Glomerular endothelial cell (primary cell): ENCODE measurements at regions not wholly inside any gene's neighbourhood (a gene's known extent, or its start where the extent isn't known, plus 50 kb on each side); places are given as distances from the start of the nearest gene placed in this dataset.
"Not testable (repeated sequence)": the region's sequence is repeated elsewhere in the genome, so short reads cannot be mapped to it uniquely, and the experiment has no call there.

Experiments
- DNase-seq: peaks from one replicate; pipeline ENCODE4 v3.0.0-alpha.2; 2011; ENCODE audit warnings: low read depth, low spot score; ENCODE audit errors: extremely low read depth

DNA sequence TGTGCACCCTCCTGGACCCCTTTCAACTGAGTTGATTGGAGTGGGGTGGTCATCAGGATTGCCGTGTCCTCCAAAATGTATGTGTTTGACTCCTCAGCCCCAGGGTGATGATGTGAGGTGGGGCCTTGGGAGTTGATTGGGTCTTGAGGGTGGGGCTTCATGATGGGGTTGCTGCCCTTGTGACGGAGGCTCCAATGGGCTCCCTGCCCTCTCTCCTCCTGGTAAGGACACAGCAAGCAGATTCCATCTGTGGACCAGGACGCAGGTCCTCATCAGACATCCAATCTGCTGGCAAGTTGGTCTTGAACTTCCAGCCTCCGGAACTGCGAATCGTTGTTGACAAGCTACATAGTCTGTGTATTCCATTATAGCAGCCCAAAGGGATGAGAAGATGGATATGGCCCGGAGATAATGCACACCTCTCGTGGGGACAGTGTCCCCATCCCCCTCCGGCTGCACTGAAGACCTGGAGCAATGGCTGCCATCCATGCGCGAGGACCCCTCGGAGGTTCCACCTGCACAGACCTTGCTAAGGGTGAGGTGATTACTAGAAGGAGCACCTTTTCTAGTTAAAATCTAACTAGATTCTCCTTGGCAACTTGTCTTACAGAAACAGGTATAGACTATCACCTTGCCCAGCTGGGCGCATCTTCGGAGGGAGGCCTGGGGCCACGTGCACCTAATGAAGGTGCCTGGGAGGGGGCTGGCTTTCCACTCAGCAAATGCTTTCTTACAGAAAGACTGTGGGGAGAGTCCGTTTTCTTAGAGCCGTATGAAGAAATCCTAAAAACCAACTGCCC is 75.7 kb upstream of the IRX4 start:
- no peak for DNase-seq

DNA sequence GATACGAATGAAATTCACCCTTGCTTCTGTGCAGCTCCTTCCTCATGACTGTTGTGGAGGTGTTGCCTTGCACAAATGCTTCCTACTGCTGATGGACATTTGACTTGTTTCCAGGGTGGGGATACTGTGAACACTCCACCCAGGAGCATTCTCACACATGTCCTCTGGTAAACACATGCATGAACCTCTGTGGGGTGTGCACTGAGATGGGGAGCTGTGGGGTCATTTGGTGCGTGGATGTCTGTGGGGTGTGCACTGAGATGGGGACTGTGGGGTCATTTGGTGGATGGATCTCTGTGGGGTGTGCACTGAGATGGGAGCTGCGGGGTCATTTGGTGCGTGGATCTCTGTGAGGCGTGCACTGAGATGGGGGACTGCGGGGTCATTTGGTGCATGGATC is 72.9 kb upstream of the IRX4 start:
- DNase-seq, result no peak

DNA sequence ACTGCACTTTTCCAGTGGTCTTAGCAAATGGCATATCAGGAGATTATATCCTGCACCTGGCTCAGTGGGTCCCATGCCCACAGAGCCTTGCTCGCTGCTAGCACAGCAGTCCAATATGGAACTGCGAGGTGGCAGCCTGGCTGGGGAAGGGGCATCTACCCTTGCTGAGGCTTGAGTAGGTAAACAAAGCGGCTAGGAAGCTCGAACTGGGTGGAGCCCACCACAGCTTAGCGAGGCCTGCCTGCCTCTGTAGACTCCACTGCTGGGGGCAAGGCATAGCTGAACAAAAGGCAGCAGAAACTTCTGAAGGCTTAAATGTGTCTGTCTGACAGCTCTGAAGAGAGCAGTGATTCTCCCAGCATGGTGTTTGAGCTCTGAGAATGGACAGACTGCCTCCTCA is 71.0 kb upstream of the IRX4 start:
- DNase-seq, result not testable (repeated sequence)

DNA sequence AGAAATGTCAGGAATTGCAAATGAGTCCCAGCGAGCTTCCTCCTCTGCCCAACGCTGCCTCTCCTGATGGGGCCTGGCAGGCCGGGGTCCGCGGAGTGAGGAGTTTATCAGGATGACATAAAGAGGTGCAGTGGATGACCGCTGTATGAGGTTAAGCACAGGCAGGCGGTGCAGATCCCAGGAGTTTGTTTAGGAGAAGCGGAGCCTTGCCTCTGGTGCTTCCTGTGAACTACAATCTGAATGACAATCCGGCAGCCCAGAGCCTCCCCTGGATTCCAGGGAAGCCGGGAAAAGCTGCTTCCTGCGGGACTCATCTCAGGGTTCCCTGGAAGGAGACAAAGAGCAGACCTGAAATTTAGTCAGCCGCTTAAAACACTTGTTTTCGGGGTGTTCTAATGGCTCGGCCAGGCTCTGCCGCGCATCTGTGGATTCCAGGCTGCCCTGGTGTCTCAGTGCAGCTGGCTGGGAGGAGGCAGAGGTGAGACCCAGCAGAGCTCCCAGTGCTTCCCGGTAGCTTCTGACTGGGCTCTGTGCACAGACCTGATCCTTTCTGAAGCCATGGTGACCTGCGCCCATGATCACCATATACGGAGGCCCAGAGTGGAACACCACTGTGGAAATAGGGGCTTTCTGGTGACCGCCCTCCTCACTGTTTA is 69.8 kb upstream of the IRX4 start:
- DNase-seq, result no peak

DNA sequence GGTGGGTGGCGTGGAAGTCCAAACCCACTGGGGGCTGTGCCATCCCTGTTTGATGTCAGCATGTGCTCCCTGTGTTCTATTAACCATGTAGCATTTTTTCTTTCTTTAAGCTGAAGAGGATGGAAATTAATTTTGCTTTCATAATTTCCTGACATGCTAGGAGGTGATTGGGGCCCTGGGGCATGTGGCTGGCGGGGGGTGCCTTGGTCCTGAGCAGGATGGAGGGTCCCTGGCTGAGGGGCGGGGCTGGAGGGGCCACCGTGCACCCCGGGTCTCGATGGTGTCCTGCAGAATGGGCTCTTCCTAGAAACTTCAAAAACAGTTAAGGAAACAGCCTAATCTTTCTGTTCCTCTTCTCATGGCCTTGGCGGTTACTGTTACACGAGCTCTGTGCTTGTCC is 69.3 kb upstream of the IRX4 start:
- DNase-seq, result no peak

DNA sequence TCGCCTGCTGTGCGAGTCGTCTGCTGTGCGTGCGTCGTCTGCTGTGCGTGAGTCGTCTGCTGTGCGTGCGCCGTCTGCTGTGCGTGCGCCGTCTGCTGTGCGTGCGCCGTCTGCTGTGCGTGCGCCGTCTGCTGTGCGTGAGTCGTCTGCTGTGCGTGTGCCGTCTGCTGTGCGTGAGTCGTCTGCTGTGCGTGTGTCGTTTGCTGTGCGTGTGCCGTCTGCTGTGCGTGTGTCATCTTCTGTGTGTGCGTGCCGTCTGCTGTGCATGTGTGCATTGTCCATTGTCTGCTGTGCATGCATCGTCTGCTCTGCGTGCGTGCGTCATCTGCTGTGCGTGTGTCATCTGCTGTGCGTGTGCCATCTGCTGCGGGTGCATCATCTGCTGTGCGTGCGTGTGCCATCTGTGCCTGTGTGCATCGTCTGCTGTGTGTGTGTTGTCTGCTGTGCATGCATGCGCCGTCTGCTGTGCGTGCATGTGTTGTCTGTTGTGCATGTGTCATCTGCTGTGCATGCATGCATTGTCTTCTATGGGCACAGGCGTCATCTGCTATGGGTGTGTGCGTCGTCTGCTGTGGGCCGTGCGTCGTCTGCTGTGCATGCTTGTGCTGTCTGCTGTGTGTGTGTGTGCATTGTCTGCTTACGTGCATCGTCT is 68.6 kb upstream of the IRX4 start:
- DNase-seq, result no peak

DNA sequence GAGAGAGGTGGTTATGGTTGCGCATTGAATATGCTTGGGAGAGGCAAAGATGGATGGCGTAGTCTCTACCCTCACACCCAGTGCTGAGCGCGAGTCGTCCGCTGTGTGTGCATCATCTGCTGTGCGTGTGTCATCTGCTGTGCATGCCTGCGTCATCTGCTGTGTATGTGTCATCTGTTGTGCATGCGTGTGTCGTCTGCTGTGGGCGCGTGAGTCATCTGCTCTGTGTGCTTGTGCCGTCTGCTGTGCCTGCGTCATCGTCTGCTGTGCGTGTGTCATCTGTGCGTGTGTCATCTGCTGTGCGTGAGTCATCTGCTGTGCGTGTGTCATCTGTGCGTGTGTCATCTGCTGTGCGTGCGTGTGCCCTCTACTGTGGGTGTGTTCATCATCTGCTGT is 68.0 kb upstream of the IRX4 start:
- no peak for DNase-seq

DNA sequence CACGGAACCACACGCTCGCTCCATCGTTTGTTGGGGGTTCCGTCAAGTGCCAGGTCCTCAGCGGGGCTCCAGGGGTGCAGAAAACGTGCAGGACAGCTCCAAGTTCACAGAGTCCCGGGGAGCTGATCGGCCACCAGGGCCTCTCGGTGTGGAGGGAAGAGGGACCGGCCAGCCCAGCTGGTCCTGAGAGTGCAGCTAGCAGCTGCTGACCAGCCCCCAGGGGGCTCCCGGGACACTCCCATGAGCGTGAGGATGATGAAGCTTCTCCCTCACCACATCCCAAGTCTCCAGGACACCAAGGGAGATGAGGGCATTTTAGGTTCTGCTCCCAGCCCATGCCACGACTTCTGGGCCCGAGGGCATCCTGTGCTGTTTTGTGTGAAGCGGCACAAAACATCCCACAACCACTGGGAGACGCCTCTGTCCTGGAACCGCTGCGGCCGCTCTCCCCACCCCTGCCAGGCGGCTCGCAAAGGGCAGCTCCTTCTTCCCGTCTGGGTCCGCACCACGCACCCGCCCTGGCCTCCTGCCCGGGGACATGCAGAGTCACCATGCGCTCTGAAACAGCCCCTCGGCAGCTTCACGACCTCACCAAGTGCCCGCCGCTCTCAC is 67.5 kb upstream of the IRX4 start:
- DNase-seq, result no peak

DNA sequence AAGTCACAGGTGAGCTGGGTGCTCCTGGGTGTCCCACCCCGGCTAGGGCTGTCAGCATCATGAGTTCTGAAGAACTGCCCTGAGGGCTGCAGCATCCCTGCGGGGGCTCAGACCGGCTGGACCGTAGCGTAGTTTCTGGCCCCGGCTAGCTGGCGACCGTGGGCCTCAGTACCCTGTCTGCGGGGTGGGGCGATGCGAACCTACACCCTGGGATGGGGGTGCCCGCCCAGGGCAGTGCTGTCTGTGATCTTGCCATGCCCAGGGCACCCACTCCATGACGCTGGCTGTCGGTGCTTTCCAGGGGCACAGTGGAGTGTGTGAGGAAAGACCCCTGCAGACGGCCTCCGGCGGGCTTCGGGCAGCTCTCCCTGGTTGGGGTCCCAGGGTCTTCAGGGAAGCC is 66.5 kb upstream of the IRX4 start:
- no peak for DNase-seq

DNA sequence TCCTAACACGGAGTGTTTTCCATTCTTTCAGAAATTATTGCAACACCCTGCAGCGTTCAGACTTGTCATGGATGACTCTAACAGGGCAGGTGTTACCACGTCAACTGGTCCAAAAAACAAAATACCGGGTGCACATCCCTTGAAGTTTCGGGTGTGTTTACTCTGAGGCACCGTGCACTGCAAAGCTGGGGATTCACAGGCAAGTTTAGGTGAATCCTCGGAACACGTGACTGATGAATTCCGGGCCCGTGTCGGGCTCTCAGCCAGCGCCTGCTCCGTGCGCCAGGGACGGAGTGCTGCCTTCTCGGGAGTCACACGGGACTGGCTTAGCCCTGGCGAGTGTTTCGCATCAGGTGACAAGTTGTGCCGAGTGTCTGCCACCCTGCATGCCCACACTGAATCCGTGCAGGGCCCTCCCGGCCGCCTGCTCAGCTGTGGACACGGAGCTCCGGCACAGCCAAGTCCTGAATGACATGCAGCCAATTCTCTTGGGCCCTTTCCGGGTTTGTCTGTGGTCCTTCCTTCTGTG is 66.0 kb upstream of the IRX4 start:
- DNase-seq, result no peak

DNA sequence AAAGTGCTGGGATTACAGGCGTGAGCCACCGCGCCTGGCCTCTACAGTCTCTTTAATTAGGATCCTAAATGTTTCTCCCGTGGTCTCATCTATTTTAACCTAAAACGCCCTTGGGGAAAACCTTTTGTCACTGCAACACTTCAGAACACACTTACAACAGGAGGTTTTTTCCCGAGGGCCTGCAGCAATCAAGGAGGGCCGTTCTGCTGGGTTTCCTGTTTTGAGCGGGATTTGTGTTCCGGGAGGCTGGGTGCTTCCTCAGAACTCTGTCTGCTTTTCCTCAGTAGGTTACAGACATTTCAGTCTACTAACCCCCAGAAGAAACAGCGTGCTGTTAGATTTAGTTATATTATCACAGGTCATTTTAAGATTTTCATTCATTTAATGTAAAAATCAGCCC is 65.4 kb upstream of the IRX4 start:
- no peak for DNase-seq

DNA sequence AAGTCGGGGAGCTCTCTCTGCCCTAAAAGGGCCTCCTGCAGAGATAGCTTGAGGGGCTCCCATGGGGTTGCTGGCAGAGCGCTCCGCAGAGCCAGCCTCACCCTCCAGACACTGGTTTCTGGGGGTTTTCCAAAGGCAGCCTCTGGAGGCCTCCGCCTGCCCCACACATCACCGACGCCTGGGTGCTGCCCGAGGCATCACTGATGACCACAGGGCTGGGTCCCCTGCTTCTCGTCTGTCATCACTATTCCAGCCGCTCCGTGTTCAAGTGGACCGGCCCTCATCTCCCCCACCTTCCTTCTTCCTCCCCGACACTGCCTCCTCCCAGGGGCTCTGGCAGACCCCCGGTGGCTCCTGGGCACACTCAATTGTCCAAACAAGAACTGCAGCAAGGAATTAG is 64.1 kb upstream of the IRX4 start:
- DNase-seq, result no peak

DNA sequence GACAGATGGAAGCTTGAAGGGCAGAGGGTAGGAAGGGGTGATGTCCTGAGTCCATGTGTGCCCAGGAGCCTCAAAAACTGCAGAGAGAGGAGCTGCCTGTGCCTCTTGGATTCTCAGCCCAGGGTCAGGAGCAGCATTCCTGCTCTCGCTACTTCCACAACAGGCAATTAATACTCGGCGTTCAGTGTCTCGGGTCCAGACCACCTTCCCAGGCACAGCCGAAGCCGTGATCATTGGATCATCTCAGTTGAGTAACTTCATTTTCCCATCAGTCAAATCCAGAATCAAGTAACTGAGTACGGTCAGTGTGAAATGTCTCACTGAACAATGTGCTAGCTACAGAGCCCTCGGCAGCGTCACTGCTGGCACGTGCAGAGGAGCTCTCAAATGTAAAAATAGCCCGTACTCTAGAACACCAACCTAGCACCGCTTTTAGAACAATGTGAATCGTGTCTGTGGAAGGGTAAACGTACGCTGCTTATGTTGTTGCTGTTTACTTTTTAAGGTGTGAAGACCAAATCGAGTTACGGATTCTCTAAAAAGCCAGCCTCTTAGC is 63.5 kb upstream of the IRX4 start:
- DNase-seq, result no peak

DNA sequence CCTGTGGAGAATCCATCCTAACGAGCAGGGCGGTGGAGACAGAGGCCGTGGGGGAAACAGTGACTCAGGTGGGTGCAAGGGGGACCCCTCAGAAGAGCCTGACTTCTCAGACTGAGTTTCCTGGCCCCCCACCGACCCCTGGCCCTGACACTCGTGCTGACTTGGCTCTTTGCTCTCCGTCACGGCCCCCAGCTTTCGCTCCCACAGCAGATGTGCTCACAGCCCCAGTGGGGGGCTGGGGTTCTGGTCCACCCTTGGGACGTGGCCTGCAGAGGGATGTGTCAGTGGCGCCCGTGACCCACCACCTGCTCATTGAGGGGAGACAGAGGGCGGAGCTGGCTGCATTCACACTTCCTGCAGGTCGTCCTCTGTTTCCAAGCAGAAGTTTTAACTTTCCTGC is 62.9 kb upstream of the IRX4 start:
- DNase-seq, result no peak

DNA sequence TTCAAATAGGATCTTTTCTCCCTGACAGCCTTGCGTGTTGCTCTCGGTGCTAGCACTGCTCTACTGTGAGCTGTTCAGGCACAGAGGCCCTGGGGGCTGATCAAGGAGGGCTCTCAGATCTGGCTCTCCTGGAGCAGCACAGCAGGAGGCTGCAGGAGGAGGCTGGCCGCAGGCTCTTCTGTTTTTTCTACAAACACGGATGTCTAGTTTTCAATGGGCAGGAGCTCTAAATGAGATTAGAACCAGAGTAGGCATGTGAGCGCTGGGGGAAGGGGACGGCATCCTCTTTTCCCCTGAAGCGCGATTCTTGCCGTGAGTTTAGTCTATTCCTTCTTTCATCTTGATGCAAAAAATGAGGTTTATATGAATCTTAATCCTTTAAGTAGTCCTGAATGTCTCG is 61.7 kb upstream of the IRX4 start:
- DNase-seq, result no peak

DNA sequence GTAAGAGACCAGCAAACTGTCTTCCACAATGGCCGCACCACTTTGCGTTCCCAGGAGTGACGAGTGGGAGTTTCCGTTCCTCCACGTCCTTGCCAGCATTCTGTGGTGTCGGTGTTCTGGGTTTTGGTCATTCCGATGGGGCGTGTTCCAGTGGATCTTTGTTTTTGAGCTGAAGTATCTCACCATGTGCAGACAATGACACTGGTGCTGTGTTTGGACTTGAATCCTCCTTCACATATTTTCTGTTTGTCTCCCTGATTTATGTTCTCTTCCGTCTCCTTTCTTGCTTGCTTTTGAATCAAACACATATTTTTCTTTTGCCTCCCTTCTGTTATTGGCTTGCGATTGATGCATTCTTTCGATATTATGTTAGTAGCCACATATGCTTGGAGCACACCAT is 60.8 kb upstream of the IRX4 start:
- DNase-seq, result no peak

DNA sequence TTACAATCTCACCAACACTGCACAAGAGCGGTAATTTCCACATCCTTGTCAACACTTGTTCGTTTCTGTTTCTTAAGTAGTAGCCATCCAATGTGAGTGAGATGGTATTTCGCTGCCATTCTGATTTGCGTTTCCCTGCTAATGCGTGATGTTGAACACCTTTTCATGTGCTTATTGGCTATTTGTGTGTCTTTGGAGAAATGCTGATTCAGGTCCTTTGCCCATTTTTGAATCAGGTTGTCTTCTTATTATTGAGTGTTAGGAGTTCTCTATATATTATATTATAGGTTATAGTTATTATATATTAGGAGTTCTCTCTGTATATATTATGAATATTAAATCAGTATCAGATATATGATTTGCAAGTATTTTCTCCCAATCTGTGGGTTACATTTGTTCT is 59.9 kb upstream of the IRX4 start:
- no peak for DNase-seq

DNA sequence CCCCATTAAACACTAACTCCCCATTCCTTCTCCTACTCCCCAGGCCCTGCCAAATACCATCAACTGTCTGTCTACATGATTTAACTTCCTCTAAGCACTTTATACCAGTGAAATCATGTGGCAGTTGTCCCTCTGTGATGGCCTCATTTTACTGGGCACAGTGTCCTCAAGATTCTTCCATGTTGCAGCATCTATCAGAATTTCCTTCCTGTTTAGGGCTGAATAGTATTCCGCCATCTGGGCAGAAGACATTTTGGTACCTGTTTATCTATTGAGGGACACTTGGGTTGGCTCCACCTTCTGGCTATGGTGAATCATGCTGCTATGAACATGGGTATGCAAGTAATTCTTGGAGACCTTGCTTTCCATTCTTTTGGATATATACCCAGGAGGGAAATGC is 59.4 kb upstream of the IRX4 start:
- no peak for DNase-seq

DNA sequence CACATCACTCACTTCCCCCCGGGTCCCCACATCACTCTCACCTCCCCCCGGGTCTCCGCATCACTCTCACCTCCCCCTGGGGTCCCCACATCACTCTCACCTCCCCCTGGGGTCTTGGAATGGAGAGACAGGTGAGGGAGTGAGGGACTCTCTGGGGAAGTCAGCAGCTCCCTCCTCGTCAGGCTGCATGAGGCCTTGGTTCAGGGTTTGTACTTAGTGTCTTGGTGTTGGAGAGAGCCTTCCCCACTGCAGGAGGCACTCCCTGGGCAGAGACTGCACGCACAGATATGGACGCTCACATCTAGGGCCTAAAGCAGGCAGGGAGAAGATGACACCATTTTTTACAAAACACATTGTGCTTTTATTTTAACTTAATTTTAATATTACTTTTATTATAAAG is 56.5 kb upstream of the IRX4 start:
- no peak for DNase-seq

DNA sequence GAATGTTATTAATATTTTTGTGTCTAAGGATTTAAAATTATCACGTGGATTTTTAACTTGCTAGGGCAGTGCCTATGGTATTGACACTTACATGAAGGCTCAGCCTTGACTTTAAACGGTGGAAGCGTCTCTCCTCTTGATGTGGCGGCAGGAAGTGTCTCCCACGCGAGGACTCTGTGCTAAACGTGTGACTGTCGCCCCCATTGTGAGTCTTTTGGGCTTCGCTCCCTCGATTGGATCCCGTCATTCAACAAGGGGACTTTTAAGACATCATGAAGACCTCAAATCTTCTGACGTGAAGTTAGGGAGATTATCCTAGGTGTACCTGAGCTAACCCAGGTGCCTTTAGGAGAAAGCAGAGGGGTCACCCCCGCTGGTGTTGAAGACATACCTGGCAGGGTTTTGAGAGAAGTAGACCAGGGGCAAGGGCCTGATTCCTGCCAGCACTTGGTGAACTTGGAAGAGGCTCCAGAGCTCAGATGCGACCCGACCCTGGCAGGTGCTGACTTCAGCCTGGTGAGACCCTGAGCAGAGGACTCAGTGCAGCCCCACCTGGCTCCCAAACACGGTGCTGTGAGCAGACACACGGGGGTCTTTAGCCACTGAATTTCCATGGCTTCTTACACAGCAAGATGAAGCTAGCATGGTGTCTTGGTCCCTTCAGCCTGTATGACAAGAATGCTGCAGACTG is 55.7 kb upstream of the IRX4 start:
- DNase-seq, result no peak

DNA sequence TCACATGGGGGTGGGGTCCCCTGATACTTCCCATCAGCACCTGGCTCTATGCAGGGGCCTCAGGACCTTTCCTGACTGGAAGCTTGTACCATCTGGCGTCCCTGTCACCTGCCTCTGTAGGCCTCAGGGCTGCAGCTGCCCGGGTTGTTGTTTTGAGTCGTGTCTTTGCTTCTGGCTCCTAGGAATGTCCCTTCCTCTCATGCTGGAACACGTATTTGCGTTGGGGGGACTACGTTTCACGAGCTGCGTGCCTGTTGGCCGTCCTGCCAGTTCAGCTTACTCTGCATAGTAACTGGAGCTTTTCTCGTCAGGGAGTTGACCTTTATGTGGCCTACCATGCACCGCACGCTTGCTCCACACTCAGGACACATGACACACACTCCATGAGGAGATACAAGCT is 54.9 kb upstream of the IRX4 start:
- DNase-seq, result no peak
